Natural killer cell (primary cell): ENCODE measurements at regions not wholly inside any gene's neighbourhood (a gene's known extent, or its start where the extent isn't known, plus 50 kb on each side); places are given as distances from the start of the nearest gene placed in this dataset.

Source experiments
- ATAC-seq, 3 donors: fragments of 150-1000 bp in 2 of 3; fragments of 200-7000 bp in 1 of 3; cut with Tn5 transposase; 1 replicate in 1 of 3; 2 replicates in 2 of 3; pipeline ENCODE4 v1.10.0; 2021; ENCODE audit warnings: mild to moderate bottlenecking in 2 of 3, moderate library complexity in 2 of 3
- DNase-seq, 2 donors: peaks; one replicate each; pipeline versions ENCODE4 v3.0.0 to v3.0.0-alpha.2; 2013 to 2021; ENCODE audit warnings: mixed read lengths in 1 of 2
- H3K27ac ChIP-seq: one replicate; pipeline ENCODE4 v1.5.1; 2013; ENCODE audit warnings: mild to moderate bottlenecking, low read length
- H3K27me3 ChIP-seq: one replicate; pipeline ENCODE4 v1.6.1; 2013; ENCODE audit warnings: low read length; ENCODE audit not compliant: control insufficient read depth, insufficient read depth
- H3K36me3 ChIP-seq: one replicate; pipeline ENCODE4 v1.6.1; 2013; ENCODE audit warnings: low read length; ENCODE audit not compliant: control insufficient read depth, insufficient read depth
- H3K4me1 ChIP-seq: one replicate; pipeline ENCODE4 v1.6.1; 2013; ENCODE audit warnings: low read length; ENCODE audit not compliant: control insufficient read depth, insufficient read depth
- H3K4me3 ChIP-seq: one replicate; pipeline ENCODE4 v1.5.1; 2013; ENCODE audit warnings: low read length
- H3K9me3 ChIP-seq: one replicate; pipeline ENCODE4 v1.6.1; 2013; ENCODE audit warnings: low read length; ENCODE audit not compliant: control insufficient read depth, insufficient read depth
- H3K27ac Mint-ChIP-seq, 2 donors: one replicate each; pipeline ENCODE4 v1.8.0; 2022; ENCODE audit warnings: mild to moderate bottlenecking in 2 of 2, mixed read lengths in 2 of 2, moderate library complexity in 1 of 2
- H3K27me3 Mint-ChIP-seq, 2 donors: one replicate each; pipeline ENCODE4 v1.8.0; 2022; ENCODE audit warnings: low read depth in 2 of 2, mixed read lengths in 2 of 2
- H3K36me3 Mint-ChIP-seq: one replicate; pipeline ENCODE4 v1.8.0; 2022; ENCODE audit warnings: mixed read lengths
- H3K4me1 Mint-ChIP-seq, 2 donors: one replicate each; pipeline ENCODE4 v1.8.0; 2022; ENCODE audit warnings: mixed read lengths in 2 of 2
- H3K4me3 Mint-ChIP-seq: one replicate; pipeline ENCODE4 v1.8.0; 2022; ENCODE audit warnings: mild to moderate bottlenecking, moderate library complexity, mixed read lengths
- H3K9me3 Mint-ChIP-seq, 2 donors: one replicate each; pipeline ENCODE4 v1.8.0; 2022; ENCODE audit warnings: mixed read lengths in 2 of 2
- WGBS: methylation state at CpG from one replicate; pipeline ENCODE4 v1.1.7; 2013; ENCODE audit warnings: missing lambda C conversion rate; ENCODE audit not compliant: insufficient coverage; 5-methylcytosine and 5-hydroxymethylcytosine counted together
- intact Hi-C: fragments of 100-400 bp; cut with micrococcal nuclease; formaldehyde crosslinking; loops from one replicate; pipeline ENCODE4 v1.14.2; 2022
- TF ChIP-seq, protein P1 (sequence below): fragments of 200-600 bp; IDR thresholded peaks from one replicate; pipeline ENCODE4 v1.8.0; 2022; ENCODE audit warnings: antibody characterized with exemption

DNA sequence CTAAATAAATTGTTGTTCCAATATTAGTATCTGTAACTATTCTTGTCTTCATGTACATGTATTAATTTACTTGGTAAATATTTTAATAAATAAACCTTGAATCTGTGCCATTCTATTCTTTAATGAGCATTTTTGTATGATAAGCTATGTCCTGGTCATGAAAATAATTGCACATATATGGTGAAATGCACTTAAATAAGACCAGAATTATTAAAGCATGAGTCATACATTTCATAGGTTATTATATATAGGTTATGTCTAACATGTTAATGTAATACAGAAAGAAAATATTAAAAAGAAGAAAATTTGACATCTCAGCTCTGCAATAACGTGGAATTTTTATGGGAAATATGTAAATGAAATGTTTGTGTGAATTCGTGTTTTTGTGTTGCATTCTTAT lies 1168.1 kb downstream of the TAF11L14 start:
- Histone ChIP-seq H3K4me1 (no peaks in the 10 kb centered on the region), H3K4me3 (no peak overlapping the region), H3K27me3 (no peaks in the 10 kb centered on the region), H3K36me3 (no peaks in the 10 kb centered on the region), H3K9me3 (no peaks in the 10 kb centered on the region), H3K27ac (no peak overlapping the region)
- no peak overlapping the region for H3K27ac Mint-ChIP-seq
- WGBS = 100% methylated on average over 1 of the region's 2 CpGs
- no peak for ATAC-seq
- H3K36me3 Mint-ChIP-seq = no peaks in the 10 kb centered on the region
- TF ChIP-seq, protein P1, sequence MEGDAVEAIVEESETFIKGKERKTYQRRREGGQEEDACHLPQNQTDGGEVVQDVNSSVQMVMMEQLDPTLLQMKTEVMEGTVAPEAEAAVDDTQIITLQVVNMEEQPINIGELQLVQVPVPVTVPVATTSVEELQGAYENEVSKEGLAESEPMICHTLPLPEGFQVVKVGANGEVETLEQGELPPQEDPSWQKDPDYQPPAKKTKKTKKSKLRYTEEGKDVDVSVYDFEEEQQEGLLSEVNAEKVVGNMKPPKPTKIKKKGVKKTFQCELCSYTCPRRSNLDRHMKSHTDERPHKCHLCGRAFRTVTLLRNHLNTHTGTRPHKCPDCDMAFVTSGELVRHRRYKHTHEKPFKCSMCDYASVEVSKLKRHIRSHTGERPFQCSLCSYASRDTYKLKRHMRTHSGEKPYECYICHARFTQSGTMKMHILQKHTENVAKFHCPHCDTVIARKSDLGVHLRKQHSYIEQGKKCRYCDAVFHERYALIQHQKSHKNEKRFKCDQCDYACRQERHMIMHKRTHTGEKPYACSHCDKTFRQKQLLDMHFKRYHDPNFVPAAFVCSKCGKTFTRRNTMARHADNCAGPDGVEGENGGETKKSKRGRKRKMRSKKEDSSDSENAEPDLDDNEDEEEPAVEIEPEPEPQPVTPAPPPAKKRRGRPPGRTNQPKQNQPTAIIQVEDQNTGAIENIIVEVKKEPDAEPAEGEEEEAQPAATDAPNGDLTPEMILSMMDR = no peak
- H3K4me3 Mint-ChIP-seq = no peak overlapping the region
- peaks cover 3% of the 10 kb centered on the region in 2 donors for H3K9me3 Mint-ChIP-seq
- DNase-seq = no peak
- H3K4me1 Mint-ChIP-seq = no peaks in the 10 kb centered on the region
- intact Hi-C loops = no loop called here
- H3K27me3 Mint-ChIP-seq = no peaks in the 10 kb centered on the region

DNA sequence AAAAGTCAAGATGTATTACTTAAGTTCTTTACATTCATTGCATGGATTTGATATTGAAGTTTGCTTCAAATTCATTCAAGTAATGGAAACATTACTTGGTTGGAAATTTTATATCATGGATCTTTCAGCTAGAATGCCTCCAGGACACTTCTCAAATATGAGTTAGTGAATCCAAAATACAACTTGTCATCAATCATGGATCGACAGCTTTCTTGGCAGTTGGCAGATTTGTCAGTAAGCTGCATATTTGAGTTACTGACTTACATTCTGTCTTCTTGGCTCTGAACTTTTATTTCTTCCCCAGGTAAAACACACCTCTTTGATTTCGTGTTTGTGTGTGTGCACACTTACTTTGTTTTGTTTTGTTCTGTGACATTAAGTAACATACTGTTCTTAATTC lies 1171.1 kb downstream of the TAF11L14 start:
- peaks cover 2 to 3% of the 10 kb centered on the region in 2 donors for H3K9me3 Mint-ChIP-seq
- H3K27me3 Mint-ChIP-seq = no peaks in the 10 kb centered on the region
- TF ChIP-seq, protein P1 = no peak
- Histone ChIP-seq H3K4me3 (no peak overlapping the region), H3K9me3 (no peaks in the 10 kb centered on the region), H3K27ac (no peak overlapping the region), H3K27me3 (no peaks in the 10 kb centered on the region), H3K4me1 (no peaks in the 10 kb centered on the region), H3K36me3 (no peaks in the 10 kb centered on the region)
- WGBS = 87% methylated on average over 1 of the region's 2 CpGs
- ATAC-seq (no peak), DNase-seq (no peak)
- no peaks in the 10 kb centered on the region for H3K4me1 Mint-ChIP-seq
- H3K27ac Mint-ChIP-seq = no peak overlapping the region
- no peaks in the 10 kb centered on the region for H3K36me3 Mint-ChIP-seq
- no peak overlapping the region for H3K4me3 Mint-ChIP-seq
- intact Hi-C loops = no loop called here

- ATAC-seq (no peak), DNase-seq (no peak)
- H3K36me3 ChIP-seq = no peaks in the 10 kb centered on the region
- Mint-ChIP-seq H3K27ac (no peak overlapping the region), H3K4me1 (no peaks in the 10 kb centered on the region), H3K27me3 (no peaks in the 10 kb centered on the region), H3K4me3 (no peak overlapping the region), H3K9me3 (peaks cover 0 to 2% of the 10 kb centered on the region in 2 donors), H3K36me3 (no peaks in the 10 kb centered on the region)
- no peaks in the 10 kb centered on the region for H3K4me1 ChIP-seq
- no peak overlapping the region for H3K27ac ChIP-seq
- H3K27me3 ChIP-seq = no peaks in the 10 kb centered on the region
- TF ChIP-seq, protein P1 = no peak
- intact Hi-C loops = no loop called here
- H3K9me3 ChIP-seq = no peaks in the 10 kb centered on the region
- WGBS = 94% methylated on average over 8 of the region's 10 CpGs
- H3K4me3 ChIP-seq = no peak overlapping the region
Observed at GRCh38 chr5:18807256-18808149, 1173.2 kb downstream of the TAF11L14 start.

DNA sequence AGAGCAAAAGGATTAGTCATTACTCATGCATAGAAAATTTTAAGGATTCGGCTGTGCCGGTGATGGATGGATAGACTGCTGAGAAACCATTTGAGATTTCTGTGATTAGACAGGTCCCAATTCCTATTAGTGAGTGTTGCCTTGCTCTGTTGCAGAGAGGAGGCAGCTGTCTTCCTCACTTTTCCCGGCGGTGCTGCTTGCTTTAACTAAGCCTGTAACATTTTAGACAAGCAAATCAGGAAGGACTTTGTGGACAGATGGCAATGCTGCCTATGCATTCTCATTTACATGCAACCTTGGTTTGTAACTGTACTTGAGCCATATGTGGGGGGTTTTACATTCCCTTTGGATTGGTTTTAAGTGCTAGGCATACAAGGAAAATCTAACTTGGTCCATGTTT lies 1176.3 kb downstream of the CDH18 start:
- no peaks in the 10 kb centered on the region for H3K4me1 Mint-ChIP-seq
- TF ChIP-seq, protein P1 = no peak
- Histone ChIP-seq H3K27ac (no peak overlapping the region), H3K36me3 (no peaks in the 10 kb centered on the region), H3K4me3 (no peak overlapping the region), H3K9me3 (no peaks in the 10 kb centered on the region), H3K27me3 (no peaks in the 10 kb centered on the region), H3K4me1 (no peaks in the 10 kb centered on the region)
- H3K9me3 Mint-ChIP-seq = peaks cover 0 to 2% of the 10 kb centered on the region in 2 donors
- H3K4me3 Mint-ChIP-seq = no peak overlapping the region
- H3K36me3 Mint-ChIP-seq = peaks cover 7% of the 10 kb centered on the region
- no peak for DNase-seq
- H3K27me3 Mint-ChIP-seq = no peaks in the 10 kb centered on the region
- intact Hi-C loops = no loop called here
- WGBS = 77% methylated on average over 4 of the region's 4 CpGs
- no peak overlapping the region for H3K27ac Mint-ChIP-seq
- ATAC-seq = no peak
